ENCODE measurements at regions not wholly inside any gene's neighbourhood (a gene's known extent, or its start where the extent isn't known, plus 50 kb on each side); places are given as distances from the start of the nearest gene placed in this dataset.
"Not testable (repeated sequence)": the region's sequence is repeated elsewhere in the genome, so short reads cannot be mapped to it uniquely, and the experiment has no call there.

- no peak for DNase-seq
Observed at GRCh38 chr2:8430628-8431027, 251.2 kb upstream of the ID2 start.

DNA sequence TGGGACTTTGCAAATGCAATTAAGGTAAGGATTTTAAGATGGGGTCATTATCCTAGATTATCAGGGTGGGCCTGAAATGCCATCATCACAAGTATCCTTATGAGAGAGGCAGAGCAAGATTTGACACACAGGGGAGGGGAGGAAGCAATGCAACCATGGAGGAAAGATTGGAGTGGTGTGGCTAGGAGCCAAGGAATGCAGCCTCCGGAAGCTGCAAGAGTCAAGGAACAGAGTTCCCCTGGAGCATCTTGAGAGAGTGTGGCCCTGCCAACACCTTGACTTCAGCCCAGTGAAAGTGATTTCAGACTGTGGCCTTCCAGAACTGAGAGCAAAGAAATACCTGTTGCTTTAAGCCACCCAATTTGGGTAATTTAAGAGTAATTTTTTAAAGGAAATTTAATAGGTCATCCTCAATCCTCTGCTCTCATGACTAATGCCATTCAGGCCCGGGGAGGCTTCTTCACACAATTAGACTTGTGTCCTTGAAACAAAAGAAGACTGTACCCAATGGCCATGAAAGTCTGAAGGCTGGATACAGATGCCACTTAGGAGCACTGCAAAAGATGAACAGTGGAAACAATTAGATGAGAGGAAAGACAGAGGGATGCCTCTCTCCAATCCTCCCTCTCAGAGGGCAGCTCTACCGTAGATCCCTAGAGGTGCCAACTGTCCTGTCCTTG lies 250.3 kb upstream of the ID2 start:
- no peak for DNase-seq

- no peak for DNase-seq
Observed at GRCh38 chr2:8432706-8433336, 249.0 kb upstream of the ID2 start.

DNA sequence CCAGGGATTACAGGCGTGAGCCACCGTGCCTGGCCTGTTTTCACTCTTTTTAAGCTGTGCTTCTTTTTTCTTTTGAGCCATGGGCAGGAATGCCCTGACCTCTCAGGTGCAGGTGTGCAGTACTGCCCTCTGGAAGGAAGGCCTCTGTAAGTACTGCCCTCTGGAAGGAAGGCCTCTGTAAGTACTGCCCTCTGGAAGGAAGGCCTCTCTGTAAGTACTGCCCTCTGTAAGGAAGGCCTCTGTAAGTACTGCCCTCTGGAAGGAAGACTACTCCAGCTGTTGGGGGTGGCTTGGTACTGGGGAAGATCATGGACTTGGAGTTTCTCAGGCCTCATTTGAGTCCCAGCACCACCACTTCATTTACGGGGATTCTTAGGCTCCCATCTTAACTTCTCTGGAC lies 248.5 kb upstream of the ID2 start:
- no peak for DNase-seq

DNA sequence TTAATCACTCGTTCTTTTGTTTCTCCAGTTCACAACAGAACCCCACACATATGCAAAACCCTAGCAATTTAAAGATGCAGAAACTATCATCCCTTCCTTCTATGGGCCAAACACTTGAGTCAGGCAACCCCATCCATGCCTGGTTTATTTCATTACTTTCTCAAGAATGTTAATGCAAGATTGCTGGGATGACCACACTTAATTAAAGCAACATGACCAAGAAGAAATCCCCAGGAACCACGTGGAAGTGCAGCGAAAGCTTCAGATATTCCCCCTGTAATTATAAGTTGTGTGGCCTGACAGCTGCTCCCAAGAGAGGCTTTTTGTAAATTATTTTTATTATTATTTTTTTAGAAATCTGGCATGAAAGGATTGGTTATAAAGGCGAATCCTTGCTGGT lies 246.2 kb upstream of the ID2 start:
- no peak for DNase-seq

GRCh38 chr2:8436585-8436984 lies 245.3 kb upstream of the ID2 start:
- DNase-seq, result no peak

- DNase-seq, result no peak
Observed at GRCh38 chr2:8437228-8437948, 244.5 kb upstream of the ID2 start.

GRCh38 chr2:8437949-8438400 lies 243.9 kb upstream of the ID2 start:
- no peak for DNase-seq

GRCh38 chr2:8438476-8438875 lies 243.4 kb upstream of the ID2 start:
- DNase-seq, result no peak

- no peak for DNase-seq
Observed at GRCh38 chr2:8438996-8439395, 242.9 kb upstream of the ID2 start.

DNA sequence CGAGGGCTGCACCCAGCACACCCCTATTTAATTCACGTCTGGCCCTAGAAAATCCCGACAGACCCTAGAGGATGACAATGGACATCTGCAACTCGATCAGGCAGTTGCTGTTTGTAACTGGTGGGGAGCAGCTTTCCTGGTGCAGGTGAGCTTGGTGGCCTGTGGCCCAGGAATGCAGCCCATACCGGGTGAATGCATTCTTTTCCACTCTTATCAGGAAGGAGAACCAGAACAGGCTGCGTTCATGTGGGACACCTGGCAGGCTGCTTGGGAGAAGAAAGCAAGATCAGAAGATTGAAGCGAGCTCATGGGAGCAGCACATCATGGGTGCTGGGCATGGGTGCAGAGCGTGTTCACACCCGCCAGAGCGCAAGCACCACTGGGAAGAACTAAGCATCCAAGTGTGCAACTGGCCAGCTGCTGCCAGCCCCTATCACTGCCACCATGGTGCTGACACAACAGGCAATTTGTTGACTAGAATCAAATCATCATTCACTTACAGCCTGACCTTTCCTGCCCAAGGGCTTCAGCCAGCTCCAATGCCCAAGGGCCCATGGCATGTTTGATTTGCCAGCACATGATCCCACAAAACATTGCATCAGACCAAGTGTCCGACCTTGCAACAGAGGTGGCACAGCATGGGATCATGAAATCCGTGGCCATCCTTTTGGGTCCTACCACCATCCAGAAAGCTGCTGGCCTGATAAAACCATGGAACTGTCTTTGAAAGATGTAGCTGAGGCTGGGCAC lies 241.7 kb upstream of the ID2 start:
- DNase-seq, result no peak

DNA sequence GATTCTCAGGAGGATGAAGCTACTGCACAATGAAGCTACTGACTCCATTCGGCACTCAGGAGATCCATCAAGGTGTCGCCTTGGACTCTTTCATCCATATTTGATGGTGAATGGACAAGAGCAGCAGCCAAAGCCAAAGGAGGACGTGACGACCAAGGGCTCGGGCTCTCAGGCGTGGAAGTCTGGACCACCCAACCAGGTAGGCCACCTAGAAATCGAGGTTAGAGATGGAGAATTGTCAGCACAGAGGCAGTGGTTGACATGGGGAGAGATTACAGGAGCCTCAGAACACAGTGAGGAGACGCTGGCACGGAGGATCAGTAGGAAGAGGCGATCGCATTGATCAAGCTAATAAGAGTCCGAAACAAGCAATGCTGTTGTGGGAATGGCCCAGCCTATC lies 240.5 kb upstream of the ID2 start:
- DNase-seq, result no peak

- DNase-seq, result no peak
Observed at GRCh38 chr2:8441986-8442385, 239.9 kb upstream of the ID2 start.

GRCh38 chr2:8442833-8443486 lies 238.9 kb upstream of the ID2 start:
- DNase-seq, result no peak

- DNase-seq, result no peak
Observed at GRCh38 chr2:8445580-8445979, 236.3 kb upstream of the ID2 start.

GRCh38 chr2:8446751-8447150 lies 235.1 kb upstream of the ID2 start:
- DNase-seq, result not testable (repeated sequence)

GRCh38 chr2:8447610-8448221 lies 234.1 kb upstream of the ID2 start:
- no peak for DNase-seq

- no peak for DNase-seq
Observed at GRCh38 chr2:8448824-8449556, 232.9 kb upstream of the ID2 start.

- no peak for DNase-seq
Observed at GRCh38 chr2:8451273-8451672, 230.6 kb upstream of the ID2 start.

GRCh38 chr2:8452296-8452695 lies 229.6 kb upstream of the ID2 start:
- no peak for DNase-seq

DNA sequence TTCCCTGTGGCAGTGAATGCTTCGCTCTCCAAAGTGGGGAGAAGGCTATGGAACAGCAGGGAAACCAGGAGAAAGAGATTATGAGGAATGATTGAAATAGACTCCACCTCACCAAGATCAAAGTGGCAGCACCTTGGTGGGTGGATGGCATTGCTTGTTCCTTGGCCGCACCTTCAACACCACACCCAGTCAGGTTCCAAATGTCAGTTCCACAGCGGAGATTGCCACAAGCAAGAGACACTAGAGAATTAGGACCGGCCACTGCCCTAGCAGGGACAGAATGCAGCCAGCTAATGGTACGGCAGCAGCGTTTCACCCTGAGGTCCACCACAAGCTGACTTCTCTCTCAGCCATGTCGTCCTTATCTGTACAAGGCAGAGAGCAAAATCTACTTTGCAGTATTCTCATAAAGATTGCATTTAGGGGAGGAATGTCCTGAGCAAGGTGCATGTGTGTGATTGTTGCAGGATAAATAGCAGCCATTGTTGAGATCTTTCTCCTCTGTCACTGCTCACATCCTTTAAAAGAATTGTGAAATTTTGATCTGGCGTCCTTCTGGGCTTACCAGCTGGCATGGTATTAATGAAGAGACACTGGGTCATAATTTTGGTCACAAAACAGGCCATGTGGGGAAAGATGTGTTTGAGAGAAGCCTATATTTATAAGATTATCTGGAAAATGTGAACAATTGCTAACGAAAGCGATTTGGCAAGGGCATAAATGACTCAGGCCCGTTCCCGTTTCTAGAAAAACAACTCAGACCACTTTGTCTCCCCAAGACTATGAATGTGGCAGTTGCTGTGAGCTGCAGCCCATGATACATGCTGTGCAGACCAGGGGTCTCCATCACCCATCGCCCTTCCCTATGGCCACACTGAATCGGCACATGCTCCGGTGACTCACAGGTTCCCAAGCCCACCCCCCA lies 228.6 kb upstream of the ID2 start:
- DNase-seq, result no peak
